H1 (cell line): ENCODE measurements at regions not wholly inside any gene's neighbourhood (a gene's known extent, or its start where the extent isn't known, plus 50 kb on each side); places are given as distances from the start of the nearest gene placed in this dataset.

Experiments used
- CBX5 ChIP-seq: fragments of 300-800, 300-1000 bp; sonication (generic); IDR thresholded peaks from 2 replicates; pipeline ENCODE4 v1.7.1; 2016; ENCODE audit warnings: antibody characterized with exemption, low read length, low read depth
- CREB1 ChIP-seq: IDR thresholded peaks from 2 replicates; pipeline ENCODE4 v1.6.1; 2012; ENCODE audit warnings: inconsistent platforms
- EZH2 ChIP-seq: fragments of 200-600 bp; sonication (generic); IDR thresholded peaks from 2 replicates; pipeline ENCODE4 v1.7.1; 2012; ENCODE audit warnings: low read depth, mild to moderate bottlenecking, moderate library complexity, low read length, inconsistent platforms; ENCODE audit not compliant: severe bottlenecking
- POLR2A ChIP-seq, 2 experiments: IDR thresholded peaks; 1 replicate in 1 of 2; 2 replicates in 1 of 2; pipeline ENCODE4 v1.6.1; 2011; ENCODE audit warnings: low read depth in 2 of 2, low read length in 2 of 2, mild to moderate bottlenecking in 2 of 2; ENCODE audit errors: control extremely low read depth in 1 of 2
- TF ChIP-seq, protein P1 (sequence below), 3 experiments: IDR thresholded peaks; 1 replicate in 2 of 3; 2 replicates in 1 of 3; pipeline versions ENCODE4 v1.5.1 to v1.6.1; 2011; ENCODE audit warnings: low read length in 3 of 3, mild to moderate bottlenecking in 3 of 3, inconsistent platforms in 2 of 3, low read depth in 1 of 3, moderate library complexity in 1 of 3; ENCODE audit not compliant: insufficient read depth in 1 of 3; ENCODE audit errors: control extremely low read depth in 1 of 3

DNA sequence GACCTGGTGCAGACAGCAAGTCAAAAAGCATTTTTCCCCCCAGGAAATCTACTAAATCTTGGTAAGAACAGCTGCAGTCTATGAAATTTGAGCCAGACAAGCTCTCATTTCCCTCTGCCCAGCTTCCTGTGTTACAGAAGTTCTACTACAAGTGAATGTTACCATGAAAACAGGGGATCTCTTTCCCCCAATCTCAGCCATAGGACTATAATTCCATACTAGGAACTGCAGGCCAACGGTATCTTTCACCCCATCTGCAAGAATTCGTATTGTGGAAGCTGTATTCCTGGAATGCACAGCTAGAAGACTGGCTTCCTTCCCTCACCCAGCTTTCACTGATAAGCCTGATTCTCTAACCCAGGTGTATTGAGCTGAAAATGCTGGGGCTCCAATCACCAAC, 1655.4 kb downstream of the BRINP3 start:
- TF ChIP-seq, protein P1, sequence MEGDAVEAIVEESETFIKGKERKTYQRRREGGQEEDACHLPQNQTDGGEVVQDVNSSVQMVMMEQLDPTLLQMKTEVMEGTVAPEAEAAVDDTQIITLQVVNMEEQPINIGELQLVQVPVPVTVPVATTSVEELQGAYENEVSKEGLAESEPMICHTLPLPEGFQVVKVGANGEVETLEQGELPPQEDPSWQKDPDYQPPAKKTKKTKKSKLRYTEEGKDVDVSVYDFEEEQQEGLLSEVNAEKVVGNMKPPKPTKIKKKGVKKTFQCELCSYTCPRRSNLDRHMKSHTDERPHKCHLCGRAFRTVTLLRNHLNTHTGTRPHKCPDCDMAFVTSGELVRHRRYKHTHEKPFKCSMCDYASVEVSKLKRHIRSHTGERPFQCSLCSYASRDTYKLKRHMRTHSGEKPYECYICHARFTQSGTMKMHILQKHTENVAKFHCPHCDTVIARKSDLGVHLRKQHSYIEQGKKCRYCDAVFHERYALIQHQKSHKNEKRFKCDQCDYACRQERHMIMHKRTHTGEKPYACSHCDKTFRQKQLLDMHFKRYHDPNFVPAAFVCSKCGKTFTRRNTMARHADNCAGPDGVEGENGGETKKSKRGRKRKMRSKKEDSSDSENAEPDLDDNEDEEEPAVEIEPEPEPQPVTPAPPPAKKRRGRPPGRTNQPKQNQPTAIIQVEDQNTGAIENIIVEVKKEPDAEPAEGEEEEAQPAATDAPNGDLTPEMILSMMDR (IDR thresholded peaks at IDR 0.05; ENCODE audit: control extremely low read depth in 1 of 3, insufficient read depth in 1 of 3, low read depth in 1 of 3, low read length in 3 of 3), result no peak
- TF ChIP-seq POLR2A (IDR thresholded peaks at IDR 0.05; ENCODE audit: control extremely low read depth in 1 of 2, low read depth in 2 of 2, low read length in 2 of 2) (no peak), EZH2 (no peak), CREB1 (no peak), CBX5 (no peak)
